OCI-LY3 (cell line): ENCODE measurements at regions not wholly inside any gene's neighbourhood (a gene's known extent, or its start where the extent isn't known, plus 50 kb on each side); places are given as distances from the start of the nearest gene placed in this dataset.

Experiments
- H2AFZ ChIP-seq: fragments of 200-600, 300-600 bp; shearing (Covaris generic); 2 replicates; pipeline ENCODE4 v1.6.0; 2014; ENCODE audit warnings: antibody characterized with exemption, low read depth, low read length
- H3K27ac ChIP-seq: fragments of 200-600, 300-600 bp; sonication (generic); 2 replicates; pipeline ENCODE4 v1.5.1; 2014; ENCODE audit warnings: mild to moderate bottlenecking, low read length, moderate library complexity, mixed read lengths
- H3K27me3 ChIP-seq: fragments of 200-600, 300-600 bp; sonication (generic); 2 replicates; pipeline ENCODE4 v1.6.1; 2014; ENCODE audit warnings: low read depth, low read length, mixed read lengths
- H3K36me3 ChIP-seq: fragments of 200-600, 300-600 bp; sonication (generic); replicated peaks from 2 replicates; pipeline ENCODE3; 2014; ENCODE audit warnings: low read depth, low read length, mixed read lengths
- H3K4me1 ChIP-seq: fragments of 300-600, 200-600 bp; sonication (generic); 2 replicates; pipeline ENCODE4 v1.6.1; 2014; ENCODE audit warnings: low read length, mixed read lengths
- H3K4me2 ChIP-seq: fragments of 200-600, 300-600 bp; sonication (generic); 2 replicates; pipeline ENCODE4 v1.6.1; 2014; ENCODE audit warnings: low read length, mixed read lengths
- H3K4me3 ChIP-seq: fragments of 300-600, 200-600 bp; sonication (generic); 2 replicates; pipeline ENCODE4 v1.5.1; 2014; ENCODE audit warnings: antibody characterized with exemption, mild to moderate bottlenecking, low read length, moderate library complexity
- H3K79me2 ChIP-seq: fragments of 300-600, 200-600 bp; shearing (Covaris generic); 2 replicates; pipeline ENCODE4 v1.6.1; 2014; ENCODE audit warnings: mild to moderate bottlenecking, low read length, mixed read lengths
- H3K9ac ChIP-seq: fragments of 300-600, 200-600 bp; shearing (Covaris generic); 2 replicates; pipeline ENCODE4 v1.6.0; 2014; ENCODE audit warnings: mild to moderate bottlenecking, low read length, moderate library complexity
- H3K9me3 ChIP-seq: fragments of 200-600, 300-600 bp; shearing (Covaris generic); 2 replicates; pipeline ENCODE4 v1.6.1; 2014; ENCODE audit warnings: low read length, mixed read lengths; ENCODE audit not compliant: insufficient read depth
- H4K20me1 ChIP-seq: fragments of 200-600, 300-600 bp; sonication (generic); 2 replicates; pipeline ENCODE4 v1.6.1; 2016; ENCODE audit warnings: low read length, mixed read lengths; ENCODE audit not compliant: insufficient read depth
- EZH2phosphoT487 ChIP-seq: fragments of 200-600 bp; shearing (Covaris generic); IDR thresholded peaks from 2 replicates; pipeline ENCODE4 v1.6.1; 2018; ENCODE audit warnings: antibody characterized with exemption, mixed run types, low read depth
- TF ChIP-seq, protein P1 (sequence below): fragments of 200-600, 300-600 bp; sonication (generic); IDR thresholded peaks from 2 replicates; pipeline ENCODE4 v1.5.1; 2014; ENCODE audit warnings: antibody characterized with exemption, low read length, low read depth

DNA sequence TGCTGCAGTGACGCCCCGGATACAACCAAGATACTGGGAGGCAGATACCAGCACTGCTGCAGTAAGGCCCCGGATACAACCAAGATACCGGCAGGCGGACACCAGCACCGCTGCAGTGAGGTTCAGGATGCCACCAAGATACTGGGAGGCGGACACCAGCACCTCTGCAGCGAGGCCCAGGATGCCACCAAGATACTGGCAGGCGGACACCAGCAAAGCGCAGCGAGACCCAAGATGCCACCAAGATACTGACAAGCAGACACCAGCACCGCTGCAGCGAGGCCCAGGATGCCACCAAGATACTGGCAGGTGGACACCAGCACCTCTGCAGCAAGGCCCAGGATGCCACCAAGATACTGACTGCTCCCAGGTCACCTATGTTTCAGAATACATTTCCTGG, 225.2 kb downstream of the BRD1 start:
- H3K9ac ChIP-seq = no peak overlapping the region
- no peak overlapping the region for H3K27ac ChIP-seq
- H3K27me3 ChIP-seq = no peaks in the 10 kb centered on the region
- H3K4me2 ChIP-seq = no peak overlapping the region
- TF ChIP-seq, protein P1, sequence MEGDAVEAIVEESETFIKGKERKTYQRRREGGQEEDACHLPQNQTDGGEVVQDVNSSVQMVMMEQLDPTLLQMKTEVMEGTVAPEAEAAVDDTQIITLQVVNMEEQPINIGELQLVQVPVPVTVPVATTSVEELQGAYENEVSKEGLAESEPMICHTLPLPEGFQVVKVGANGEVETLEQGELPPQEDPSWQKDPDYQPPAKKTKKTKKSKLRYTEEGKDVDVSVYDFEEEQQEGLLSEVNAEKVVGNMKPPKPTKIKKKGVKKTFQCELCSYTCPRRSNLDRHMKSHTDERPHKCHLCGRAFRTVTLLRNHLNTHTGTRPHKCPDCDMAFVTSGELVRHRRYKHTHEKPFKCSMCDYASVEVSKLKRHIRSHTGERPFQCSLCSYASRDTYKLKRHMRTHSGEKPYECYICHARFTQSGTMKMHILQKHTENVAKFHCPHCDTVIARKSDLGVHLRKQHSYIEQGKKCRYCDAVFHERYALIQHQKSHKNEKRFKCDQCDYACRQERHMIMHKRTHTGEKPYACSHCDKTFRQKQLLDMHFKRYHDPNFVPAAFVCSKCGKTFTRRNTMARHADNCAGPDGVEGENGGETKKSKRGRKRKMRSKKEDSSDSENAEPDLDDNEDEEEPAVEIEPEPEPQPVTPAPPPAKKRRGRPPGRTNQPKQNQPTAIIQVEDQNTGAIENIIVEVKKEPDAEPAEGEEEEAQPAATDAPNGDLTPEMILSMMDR = no peak
- TF ChIP-seq EZH2phosphoT487 = no peak
- peaks cover 6% of the 10 kb centered on the region; the same call in 1 of the 2 replicates for H3K9me3 ChIP-seq
- 0 out of 2 replicates have a peak, but pooled peaks cover 4% of the 10 kb centered on the region for H3K79me2 ChIP-seq
- H2AFZ ChIP-seq = no peak overlapping the region
- H3K4me1 ChIP-seq = no peaks in the 10 kb centered on the region
- H4K20me1 ChIP-seq = no peaks in the 10 kb centered on the region
- H3K36me3 ChIP-seq = peaks cover 20% of the 10 kb centered on the region
- H3K4me3 ChIP-seq = no peak overlapping the region

DNA sequence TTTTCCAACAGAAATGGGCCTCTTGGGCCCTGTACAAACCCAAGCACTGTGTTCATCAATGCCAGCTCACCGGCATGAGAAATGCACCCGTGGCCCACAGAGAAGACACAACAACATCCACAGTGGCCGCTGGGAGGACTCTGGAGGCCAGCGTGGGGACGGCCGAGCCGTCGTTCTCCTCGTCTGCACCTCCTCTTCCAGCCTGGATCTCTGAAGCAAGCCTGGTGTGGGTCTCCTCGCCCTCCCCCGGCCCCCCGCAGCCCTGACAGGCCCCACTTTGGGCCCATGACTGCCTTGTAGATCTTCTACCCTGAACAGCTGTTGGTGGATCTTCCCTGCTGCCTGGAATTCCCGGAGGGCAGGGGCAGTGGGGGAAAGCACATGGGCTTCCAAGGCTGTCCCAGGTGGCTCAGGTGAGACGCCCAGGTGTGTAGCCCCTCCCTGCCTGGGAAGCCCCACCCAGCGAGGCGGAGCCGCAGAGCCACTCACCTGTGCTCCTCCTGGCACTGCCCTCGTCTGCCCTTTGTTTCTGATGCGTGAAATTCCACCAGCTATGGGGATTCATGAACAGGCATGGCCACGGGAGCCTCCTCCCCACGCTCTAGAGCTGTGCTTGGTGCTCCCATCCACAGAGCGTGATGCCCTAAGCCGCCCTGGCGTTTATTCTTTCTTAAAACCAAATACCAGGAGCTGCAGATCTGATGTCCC, 225.9 kb downstream of the BRD1 start:
- H3K79me2 ChIP-seq = 0 out of 2 replicates have a peak, but pooled peaks cover 4% of the 10 kb centered on the region
- peaks cover 16% of the 10 kb centered on the region for H3K36me3 ChIP-seq
- TF ChIP-seq EZH2phosphoT487 = no peak
- TF ChIP-seq, protein P1 = no peak

DNA sequence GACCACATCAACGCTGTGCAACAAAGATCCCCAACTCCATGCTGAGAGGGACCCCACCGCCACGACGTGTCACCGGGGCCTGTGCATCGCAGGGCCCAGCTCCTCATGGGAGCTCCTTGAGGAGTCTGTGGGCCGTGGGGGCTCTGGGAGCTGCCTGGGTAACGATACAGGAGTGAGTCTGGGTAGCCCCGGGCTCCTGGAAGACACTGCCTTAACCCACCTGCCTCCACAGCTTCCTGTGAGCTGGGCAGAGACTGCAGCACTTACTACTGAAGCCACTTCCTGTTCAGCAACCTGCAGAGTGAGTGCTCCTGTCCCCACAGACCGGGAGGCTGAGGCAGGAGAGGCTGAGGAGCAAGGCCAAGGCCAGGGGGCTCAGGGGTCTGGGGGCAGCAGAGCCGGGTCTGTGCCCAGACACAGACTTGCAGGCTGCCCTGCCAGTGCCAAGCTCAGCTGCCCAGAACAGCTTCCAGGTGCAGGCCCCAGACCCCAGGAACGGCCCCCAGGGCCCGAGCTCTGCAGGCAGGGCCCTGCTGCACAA, 226.7 kb downstream of the BRD1 start:
- Histone ChIP-seq H2AFZ (no peak overlapping the region), H3K9me3 (peaks cover 6% of the 10 kb centered on the region; the same call in 1 of the 2 replicates), H3K4me2 (no peak overlapping the region), H3K79me2 (0 out of 2 replicates have a peak, but pooled peaks cover 4% of the 10 kb centered on the region), H3K27me3 (no peaks in the 10 kb centered on the region), H3K27ac (no peak overlapping the region), H3K9ac (no peak overlapping the region), H3K36me3 (peaks cover 16% of the 10 kb centered on the region), H4K20me1 (no peaks in the 10 kb centered on the region), H3K4me1 (no peaks in the 10 kb centered on the region), H3K4me3 (no peak overlapping the region)
- TF ChIP-seq, protein P1 = no peak
- TF ChIP-seq EZH2phosphoT487 = no peak

More for the DNA sequence above, 225.9 kb downstream of the BRD1 start:
- no peak overlapping the region for H2AFZ ChIP-seq
- H3K4me2 ChIP-seq = no peak overlapping the region
- no peak overlapping the region for H3K4me3 ChIP-seq
- peaks cover 6% of the 10 kb centered on the region; the same call in 1 of the 2 replicates for H3K9me3 ChIP-seq
- H3K27ac ChIP-seq = no peak overlapping the region
- H3K27me3 ChIP-seq = no peaks in the 10 kb centered on the region
- no peaks in the 10 kb centered on the region for H4K20me1 ChIP-seq
- H3K4me1 ChIP-seq = no peaks in the 10 kb centered on the region
- no peak overlapping the region for H3K9ac ChIP-seq

DNA sequence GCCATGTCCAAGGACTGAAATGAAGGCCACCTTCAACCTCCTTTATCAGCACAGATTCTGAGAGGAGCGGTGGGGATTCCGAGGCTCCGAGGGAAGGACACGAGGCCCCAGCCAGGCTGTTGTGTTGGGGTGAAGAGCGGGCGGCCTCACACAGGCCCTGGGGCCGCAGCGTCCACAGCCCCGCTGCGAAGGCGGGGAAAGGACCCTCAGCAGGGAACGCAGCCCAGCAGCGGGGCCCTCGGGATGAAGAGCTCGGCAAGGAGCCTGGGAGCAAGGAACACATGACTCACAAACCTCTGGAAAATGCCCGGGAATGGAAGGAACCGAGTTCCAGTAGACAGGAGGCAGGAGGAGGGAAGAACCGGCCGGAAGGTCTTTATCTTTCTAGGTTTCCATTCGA, 227.2 kb downstream of the BRD1 start:
- H3K4me3 ChIP-seq = no peak overlapping the region
- peaks cover 16% of the 10 kb centered on the region for H3K36me3 ChIP-seq
- H4K20me1 ChIP-seq = no peaks in the 10 kb centered on the region
- H3K27me3 ChIP-seq = no peaks in the 10 kb centered on the region
- TF ChIP-seq EZH2phosphoT487 = no peak
- TF ChIP-seq, protein P1 = no peak
- H3K9ac ChIP-seq = no peak overlapping the region
- H3K9me3 ChIP-seq = peaks cover 6% of the 10 kb centered on the region; the same call in 1 of the 2 replicates
- H3K4me1 ChIP-seq = no peaks in the 10 kb centered on the region
- H2AFZ ChIP-seq = no peak overlapping the region
- 0 out of 2 replicates have a peak, but pooled peaks cover 4% of the 10 kb centered on the region for H3K79me2 ChIP-seq
- H3K27ac ChIP-seq = no peak overlapping the region
- no peak overlapping the region for H3K4me2 ChIP-seq
